ENCODE measurements at regions not wholly inside any gene's neighbourhood (a gene's known extent, or its start where the extent isn't known, plus 50 kb on each side); places are given as distances from the start of the nearest gene placed in this dataset.

GRCh38 chr17:71825687-71826086, 295.1 kb upstream of the SOX9 start:
- Histone ChIP-seq H2AFZ (no peak overlapping the region), H3K9me2 (ENCODE audit: insufficient read depth) (peaks cover 5% of the 10 kb centered on the region; the same call in 1 of the 2 replicates), H3K4me1 (ENCODE audit: insufficient read depth) (peaks cover 42% of the 10 kb centered on the region), H4K20me1 (replicated peaks; ENCODE audit: insufficient read depth) (no peaks in the 10 kb centered on the region), H3F3A (replicated peaks; ENCODE audit: low read depth) (no peaks in the 10 kb centered on the region), H3K4me3 (no peak overlapping the region), H3K27me3 (ENCODE audit: insufficient read depth) (no peaks in the 10 kb centered on the region), H3K36me3 (ENCODE audit: insufficient read depth) (no peaks in the 10 kb centered on the region), H3K4me2 (no peak overlapping the region), H3K79me2 (replicated peaks; ENCODE audit: insufficient read depth) (no peaks in the 10 kb centered on the region), H3K27ac (ENCODE audit: low read depth) (no peak overlapping the region)
- H3K4me1 Mint-ChIP-seq, result peaks cover 56% of the 10 kb centered on the region
- no peak overlapping the region for H3K27ac Mint-ChIP-seq
- TF ChIP-seq ZNF114 (CRISPR knock-in tag; IDR thresholded peaks at IDR 0.05) (no peak), POLR2AphosphoS5 (IDR thresholded peaks at IDR 0.05; ENCODE audit: low read depth) (no peak), CTCF (conservative IDR thresholded peaks at IDR 0.05; ENCODE audit: low read depth in 2 of 2) (no peak), ZNF331 (CRISPR knock-in tag; IDR thresholded peaks at IDR 0.05; ENCODE audit: low read depth) (no peak), ZNF462 (CRISPR knock-in tag; IDR thresholded peaks at IDR 0.05) (no peak), EZH2phosphoT487 (IDR thresholded peaks at IDR 0.05; ENCODE audit: unreplicated experiment) (no peak), JUNB (IDR thresholded peaks at IDR 0.05; ENCODE audit: unreplicated experiment) (no peak), STAT1 (IDR thresholded peaks at IDR 0.05; ENCODE audit: unreplicated experiment) (no peak), ETS1 (IDR thresholded peaks at IDR 0.05) (no peak), CREB1 (CRISPR knock-in tag; IDR thresholded peaks at IDR 0.05; ENCODE audit: low read depth) (no peak), EZH2 (IDR thresholded peaks at IDR 0.05; ENCODE audit: low read depth, unreplicated experiment) (no peak), NANOG (IDR thresholded peaks at IDR 0.05; ENCODE audit: borderline replicate concordance) (no peak), REST (IDR thresholded peaks at IDR 0.05; ENCODE audit: unreplicated experiment) (no peak)
- no peak for DNase-seq (ENCODE audit: low spot score)
- no peak for ATAC-seq
- no peaks in the 10 kb centered on the region; the same call in 2 of the 3 replicates for H3K9me3 Mint-ChIP-seq
- no peak overlapping the region for H3K4me3 Mint-ChIP-seq
- H3K36me3 Mint-ChIP-seq (ENCODE audit: low read depth), result no peaks in the 10 kb centered on the region
- no peaks in the 10 kb centered on the region for H3K27me3 Mint-ChIP-seq (ENCODE audit: insufficient read depth, low read depth, poor library complexity)

Measured in GM23338 (cell line).